ENCODE measurements at regions not wholly inside any gene's neighbourhood (a gene's known extent, or its start where the extent isn't known, plus 50 kb on each side); places are given as distances from the start of the nearest gene placed in this dataset.
"Not testable (repeated sequence)": the region's sequence is repeated elsewhere in the genome, so short reads cannot be mapped to it uniquely, and the experiment has no call there.

DNA sequence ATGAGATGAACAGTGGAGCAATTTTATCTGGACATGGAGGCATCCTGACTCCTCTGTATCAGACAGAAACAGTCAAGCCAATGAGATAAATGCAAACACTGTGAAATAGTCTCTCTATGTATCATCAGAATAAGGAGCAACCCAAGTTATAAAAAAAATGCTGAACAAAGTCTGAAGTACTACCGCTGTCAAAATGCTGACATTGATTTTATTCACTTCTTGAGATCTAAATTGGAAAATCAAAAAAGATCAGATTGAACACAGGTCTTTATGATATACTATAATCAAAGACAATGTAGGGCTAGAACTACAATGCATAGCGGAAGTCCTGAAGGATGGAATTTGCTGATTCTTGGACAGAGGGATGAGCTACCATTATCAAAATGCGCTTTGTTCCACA, 76.1 kb downstream of the FTHL17 start:
- Histone ChIP-seq H3K27me3 (no peaks in the 10 kb centered on the region), H3K4me1 (peaks cover 0 to 4% (median 0%) of the 10 kb centered on the region in 12 donors), H3K27ac (no peak overlapping the region), H3K4me3 (no peak overlapping the region), H3K36me3 (no peaks in the 10 kb centered on the region), H3K9me3 (no peaks in the 10 kb centered on the region)
- DNase-seq (no peak), ATAC-seq (no peak)
- intact Hi-C loops (cut with DNase I), result no loop called here
- TF ChIP-seq POLR2A (IDR thresholded peaks at IDR 0.05), result no peak
- TF ChIP-seq, protein P1, sequence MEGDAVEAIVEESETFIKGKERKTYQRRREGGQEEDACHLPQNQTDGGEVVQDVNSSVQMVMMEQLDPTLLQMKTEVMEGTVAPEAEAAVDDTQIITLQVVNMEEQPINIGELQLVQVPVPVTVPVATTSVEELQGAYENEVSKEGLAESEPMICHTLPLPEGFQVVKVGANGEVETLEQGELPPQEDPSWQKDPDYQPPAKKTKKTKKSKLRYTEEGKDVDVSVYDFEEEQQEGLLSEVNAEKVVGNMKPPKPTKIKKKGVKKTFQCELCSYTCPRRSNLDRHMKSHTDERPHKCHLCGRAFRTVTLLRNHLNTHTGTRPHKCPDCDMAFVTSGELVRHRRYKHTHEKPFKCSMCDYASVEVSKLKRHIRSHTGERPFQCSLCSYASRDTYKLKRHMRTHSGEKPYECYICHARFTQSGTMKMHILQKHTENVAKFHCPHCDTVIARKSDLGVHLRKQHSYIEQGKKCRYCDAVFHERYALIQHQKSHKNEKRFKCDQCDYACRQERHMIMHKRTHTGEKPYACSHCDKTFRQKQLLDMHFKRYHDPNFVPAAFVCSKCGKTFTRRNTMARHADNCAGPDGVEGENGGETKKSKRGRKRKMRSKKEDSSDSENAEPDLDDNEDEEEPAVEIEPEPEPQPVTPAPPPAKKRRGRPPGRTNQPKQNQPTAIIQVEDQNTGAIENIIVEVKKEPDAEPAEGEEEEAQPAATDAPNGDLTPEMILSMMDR (IDR thresholded peaks at IDR 0.05), result no peak
- WGBS, 4 donors, result 84 to 98% (median 94%) methylated on average over 3 of the region's 3 CpGs

- ATAC-seq, result no peak
- 21 to 67% (median 51%) methylated on average over 1 of the region's 1 CpG for WGBS, 4 donors
Measured at GRCh38 chrX:30995060-30995700, 76.7 kb downstream of the FTHL17 start.

GRCh38 chrX:30994018-30994417, 77.8 kb downstream of the FTHL17 start:
- H3K27me3 ChIP-seq; H3K9me3 ChIP-seq; DNase-seq; H3K27ac ChIP-seq; H3K4me3 ChIP-seq; H3K4me1 ChIP-seq; intact Hi-C loops (cut with DNase I); H3K36me3 ChIP-seq; ATAC-seq: not testable (repeated sequence)
- 90 to 94% (median 92%) methylated on average over 1 of the region's 1 CpG for WGBS, 4 donors

More at GRCh38 chrX:30995060-30995700, 76.7 kb downstream of the FTHL17 start:
- Histone ChIP-seq H3K4me1 (peaks cover 0 to 4% (median 0%) of the 10 kb centered on the region in 12 donors), H3K4me3 (no peak overlapping the region), H3K27me3 (no peaks in the 10 kb centered on the region), H3K9me3 (no peaks in the 10 kb centered on the region), H3K27ac (no peak overlapping the region), H3K36me3 (no peaks in the 10 kb centered on the region)
- TF ChIP-seq POLR2A (IDR thresholded peaks at IDR 0.05), result no peak
- TF ChIP-seq, protein P1 (IDR thresholded peaks at IDR 0.05), result no peak
- DNase-seq, result no peak
- intact Hi-C loops (cut with DNase I), result no loop called here

DNA sequence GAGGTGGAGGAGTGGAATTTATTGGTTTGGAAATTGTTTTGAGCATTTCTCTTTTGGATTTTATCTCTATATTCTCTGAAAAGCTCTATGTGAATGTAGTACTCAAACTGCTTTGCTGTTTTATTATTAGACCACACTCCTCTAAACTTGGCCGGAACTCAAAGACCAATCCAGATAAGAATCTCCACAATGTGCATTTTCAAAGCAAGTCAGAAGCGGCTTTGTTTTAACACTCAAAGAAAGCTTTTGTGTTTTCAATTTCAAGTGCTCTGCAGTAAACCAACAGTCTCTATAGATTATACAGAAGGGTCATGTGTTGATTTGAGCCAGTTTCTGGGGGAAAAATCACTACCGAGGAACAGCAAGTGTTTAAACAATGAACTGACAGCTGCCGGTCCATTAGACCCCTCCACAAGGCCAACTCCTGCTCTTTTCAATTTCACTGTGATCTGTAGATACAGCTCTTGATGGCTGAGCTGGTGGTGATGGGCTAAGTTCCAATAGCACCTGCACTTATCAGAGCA, 79.4 kb downstream of the FTHL17 start:
- no peaks in the 10 kb centered on the region for H3K9me3 ChIP-seq
- H3K4me3 ChIP-seq, result no peak overlapping the region
- no peaks in the 10 kb centered on the region for H3K36me3 ChIP-seq
- no peak for TF ChIP-seq POLR2A (IDR thresholded peaks at IDR 0.05)
- TF ChIP-seq, protein P1 (IDR thresholded peaks at IDR 0.05), result no peak
- H3K27ac ChIP-seq, result no peak overlapping the region
- DNase-seq (no peak), ATAC-seq (no peak)
- no peaks in the 10 kb centered on the region for H3K27me3 ChIP-seq
- intact Hi-C loops (cut with DNase I), result no loop called here
- H3K4me1 ChIP-seq, result peaks cover 0 to 4% (median 0%) of the 10 kb centered on the region in 12 donors
- 7 to 48% (median 28%) methylated on average over 4 of the region's 4 CpGs for WGBS, 4 donors

- no peak overlapping the region for H3K27ac ChIP-seq
- TF ChIP-seq POLR2A (IDR thresholded peaks at IDR 0.05), result no peak
- TF ChIP-seq, protein P1 (IDR thresholded peaks at IDR 0.05), result no peak
- H3K4me1 ChIP-seq, result peaks cover 0 to 4% (median 0%) of the 10 kb centered on the region in 12 donors
- intact Hi-C loops (cut with DNase I), result no loop called here
- no peaks in the 10 kb centered on the region for H3K27me3 ChIP-seq
- DNase-seq (no peak), ATAC-seq (no peak)
- no peak overlapping the region for H3K4me3 ChIP-seq
- H3K9me3 ChIP-seq, result no peaks in the 10 kb centered on the region
- no peaks in the 10 kb centered on the region for H3K36me3 ChIP-seq
- 58 to 89% (median 76%) methylated on average over 2 of the region's 2 CpGs for WGBS, 4 donors
Measured at GRCh38 chrX:30990361-30990760, 81.5 kb downstream of the FTHL17 start.
